ENCODE measurements at regions not wholly inside any gene's neighbourhood (a gene's known extent, or its start where the extent isn't known, plus 50 kb on each side); places are given as distances from the start of the nearest gene placed in this dataset.

DNA sequence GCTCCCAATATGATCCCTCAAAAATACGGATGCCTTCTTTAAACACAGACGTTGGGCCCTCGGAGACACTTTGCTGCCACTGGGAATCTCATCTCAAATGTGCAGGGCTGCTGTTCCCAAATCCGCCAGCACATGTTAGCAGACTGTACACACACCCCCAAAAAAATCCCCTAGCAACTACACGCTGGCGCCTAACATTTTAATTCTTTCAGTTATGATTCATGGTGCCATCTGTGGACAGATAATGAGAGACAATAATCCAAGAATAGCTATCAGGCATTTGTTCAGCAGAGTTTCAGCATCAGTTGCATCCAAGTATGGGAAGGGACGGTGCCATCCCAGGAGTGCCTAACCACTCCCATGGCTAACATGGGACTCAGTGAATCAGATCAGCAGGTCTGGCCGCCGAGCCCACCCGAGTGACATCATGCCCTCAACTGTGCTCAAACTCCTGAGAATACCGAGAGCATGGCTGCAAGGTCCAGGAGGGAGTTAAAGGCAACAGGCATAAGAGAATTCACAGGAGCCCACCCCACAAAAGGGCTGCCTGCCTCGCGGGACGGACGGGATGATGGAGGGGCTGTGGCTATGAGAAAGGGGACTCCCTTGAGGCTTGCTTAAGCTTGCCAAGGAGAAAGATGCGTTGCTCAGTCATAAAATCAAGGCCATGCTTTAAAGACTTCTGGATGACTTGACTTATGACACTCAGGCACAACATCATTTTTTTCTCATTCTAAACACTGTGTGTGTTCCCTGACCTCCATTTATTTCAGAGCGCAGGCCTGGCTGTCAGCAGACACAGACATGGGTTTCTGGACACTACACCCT, 337.0 kb downstream of the SHANK2 start:
- TF ChIP-seq, protein P1, sequence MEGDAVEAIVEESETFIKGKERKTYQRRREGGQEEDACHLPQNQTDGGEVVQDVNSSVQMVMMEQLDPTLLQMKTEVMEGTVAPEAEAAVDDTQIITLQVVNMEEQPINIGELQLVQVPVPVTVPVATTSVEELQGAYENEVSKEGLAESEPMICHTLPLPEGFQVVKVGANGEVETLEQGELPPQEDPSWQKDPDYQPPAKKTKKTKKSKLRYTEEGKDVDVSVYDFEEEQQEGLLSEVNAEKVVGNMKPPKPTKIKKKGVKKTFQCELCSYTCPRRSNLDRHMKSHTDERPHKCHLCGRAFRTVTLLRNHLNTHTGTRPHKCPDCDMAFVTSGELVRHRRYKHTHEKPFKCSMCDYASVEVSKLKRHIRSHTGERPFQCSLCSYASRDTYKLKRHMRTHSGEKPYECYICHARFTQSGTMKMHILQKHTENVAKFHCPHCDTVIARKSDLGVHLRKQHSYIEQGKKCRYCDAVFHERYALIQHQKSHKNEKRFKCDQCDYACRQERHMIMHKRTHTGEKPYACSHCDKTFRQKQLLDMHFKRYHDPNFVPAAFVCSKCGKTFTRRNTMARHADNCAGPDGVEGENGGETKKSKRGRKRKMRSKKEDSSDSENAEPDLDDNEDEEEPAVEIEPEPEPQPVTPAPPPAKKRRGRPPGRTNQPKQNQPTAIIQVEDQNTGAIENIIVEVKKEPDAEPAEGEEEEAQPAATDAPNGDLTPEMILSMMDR (IDR thresholded peaks at IDR 0.05) = no peak

DNA sequence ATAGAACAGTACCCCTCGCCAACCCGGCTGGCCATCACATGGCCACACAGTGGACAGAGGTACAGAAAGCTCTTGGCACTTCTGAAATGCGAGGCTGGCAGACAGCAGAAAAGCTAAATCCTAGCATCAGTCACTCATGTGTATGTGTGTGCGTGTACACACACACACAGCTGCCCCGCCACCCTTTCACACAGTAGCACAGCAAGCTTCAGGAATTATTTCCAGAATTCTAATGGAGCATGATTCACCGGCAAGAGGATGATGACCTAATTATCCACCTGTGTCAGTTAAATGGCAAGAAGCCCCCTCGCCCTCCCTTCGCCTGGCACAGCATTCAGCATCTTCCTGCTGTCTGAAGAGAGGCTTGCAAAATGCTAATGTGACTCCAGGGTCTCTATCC, 336.0 kb downstream of the SHANK2 start:
- TF ChIP-seq, protein P1 (IDR thresholded peaks at IDR 0.05) = no peak

DNA sequence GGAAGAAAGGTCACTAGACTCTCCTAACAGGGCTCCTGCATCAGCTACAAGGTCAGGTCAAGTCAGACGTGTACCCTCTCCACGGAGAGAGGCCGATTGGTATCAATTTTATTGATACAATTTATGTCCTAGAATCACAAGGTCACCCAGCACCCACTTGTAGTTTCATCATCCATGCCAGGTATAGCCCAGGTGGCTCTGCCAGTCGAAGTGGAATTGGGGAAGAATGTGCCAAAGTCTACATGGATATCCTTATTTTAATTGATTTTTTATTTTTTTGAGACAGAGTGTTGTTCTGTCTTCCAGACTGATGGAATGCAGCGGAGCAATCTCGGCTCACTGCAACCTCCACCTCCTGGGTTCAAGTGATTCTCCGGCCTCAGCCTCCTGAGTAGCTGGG, 334.1 kb downstream of the SHANK2 start:
- TF ChIP-seq, protein P1 (IDR thresholded peaks at IDR 0.05) = no peak

DNA sequence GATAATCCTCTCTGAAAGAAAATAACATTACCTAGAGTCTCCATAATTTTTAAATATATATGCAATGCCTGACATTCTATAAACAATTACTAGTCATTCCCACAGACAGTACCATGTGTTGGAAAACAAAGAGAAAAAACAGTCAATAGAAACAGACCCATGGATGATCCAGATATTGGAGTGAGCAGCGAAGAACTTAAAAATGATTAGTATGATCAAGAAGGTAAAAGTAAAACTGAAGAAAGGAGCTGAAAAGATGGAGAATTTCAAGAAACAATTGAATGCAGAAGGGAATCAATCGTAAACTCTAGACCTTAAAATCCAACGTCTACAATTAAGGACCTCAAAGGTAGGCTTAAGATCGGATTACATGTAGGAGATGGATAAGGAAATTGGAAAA, 330.6 kb downstream of the SHANK2 start:
- TF ChIP-seq, protein P1 (IDR thresholded peaks at IDR 0.05) = no peak

DNA sequence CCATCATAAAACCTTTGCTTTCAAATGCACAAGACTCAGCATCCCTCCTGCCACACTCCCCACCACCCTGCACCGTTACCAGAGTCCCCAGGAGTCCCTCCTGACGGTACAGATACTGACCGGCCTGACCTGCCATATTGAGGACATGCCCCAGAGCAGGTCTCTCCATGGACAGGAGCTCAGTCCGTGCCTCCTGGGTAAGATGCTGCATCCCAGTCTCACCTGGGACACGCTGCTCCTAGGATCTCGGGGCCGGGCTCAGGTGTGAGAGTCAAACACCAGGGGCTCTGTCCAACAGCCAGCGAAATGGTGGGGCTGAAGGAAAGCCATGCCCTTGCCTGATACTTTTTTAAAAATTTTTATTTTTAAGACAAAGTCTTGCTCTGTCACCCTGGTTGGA, 328.3 kb downstream of the SHANK2 start:
- TF ChIP-seq, protein P1 (IDR thresholded peaks at IDR 0.05) = no peak

DNA sequence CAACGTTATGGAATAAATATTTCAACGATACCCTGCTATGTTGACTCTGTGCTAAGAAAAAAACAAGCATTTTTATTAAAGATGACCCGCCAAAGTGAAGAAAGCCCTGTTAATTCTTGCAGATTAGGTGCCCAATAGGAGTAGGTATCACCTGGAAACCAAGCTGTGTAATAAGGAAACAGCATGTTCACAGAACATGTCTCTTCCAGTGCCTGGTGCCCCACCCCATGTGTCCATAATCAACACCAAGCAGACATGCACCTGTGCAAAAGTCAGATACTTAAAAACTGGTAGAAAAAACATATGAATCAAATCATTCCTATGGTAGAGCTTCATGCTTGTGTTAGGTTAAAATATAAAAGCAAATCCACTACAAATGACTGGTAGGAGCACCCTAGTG, 327.1 kb downstream of the SHANK2 start:
- TF ChIP-seq, protein P1 (IDR thresholded peaks at IDR 0.05) = no peak

DNA sequence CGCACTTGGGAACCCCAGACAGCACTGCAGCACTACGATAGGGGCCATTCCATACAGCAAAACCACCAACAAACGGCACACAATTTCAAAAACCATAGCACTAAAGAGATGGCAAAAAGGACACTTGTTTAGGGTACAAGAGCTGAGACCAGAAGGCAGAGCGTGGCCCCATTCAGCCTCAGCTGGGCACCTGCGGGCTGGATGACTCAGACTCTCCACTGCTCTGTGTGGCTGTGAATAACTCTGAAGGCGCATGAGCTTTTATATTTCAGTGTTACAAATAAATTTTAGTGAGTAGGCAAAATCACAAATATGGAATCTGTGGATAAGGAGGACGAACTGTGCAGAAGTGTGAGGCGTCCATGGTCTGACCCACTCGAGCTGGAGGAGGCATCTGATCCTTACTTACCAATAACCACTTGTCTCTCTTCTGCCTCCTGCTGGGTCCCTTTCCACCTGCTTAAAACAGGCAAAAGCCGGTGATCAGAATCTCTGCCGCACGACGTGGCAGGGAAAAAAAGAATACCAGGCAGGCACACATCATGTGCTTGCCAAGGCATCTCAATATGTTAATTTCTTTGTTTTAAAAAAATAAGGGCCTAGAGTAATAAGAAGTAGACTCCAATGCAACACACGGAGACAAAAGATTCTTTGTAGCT, 325.7 kb downstream of the SHANK2 start:
- TF ChIP-seq, protein P1 (IDR thresholded peaks at IDR 0.05) = no peak

Measured in LNCAP (cell line).